ENCODE measurements at regions not wholly inside any gene's neighbourhood (a gene's known extent, or its start where the extent isn't known, plus 50 kb on each side); places are given as distances from the start of the nearest gene placed in this dataset.

- TF ChIP-seq CTCF (conservative IDR thresholded peaks at IDR 0.05 in 1 of 2, IDR thresholded peaks at IDR 0.05 in 1 of 2; ENCODE audit: extremely low read depth in 1 of 2, insufficient read depth in 1 of 2, low read depth in 1 of 2, low read length in 2 of 2) (peak; percentile 52 to 68), EZH2 (IDR thresholded peaks at IDR 0.05; ENCODE audit: borderline replicate concordance, low read length) (no peak)
Observed at GRCh38 chr7:32427769-32428291, 62.4 kb downstream of the LSM5 start.
